Lung (tissue), 11 donors: ENCODE measurements at regions not wholly inside any gene's neighbourhood (a gene's known extent, or its start where the extent isn't known, plus 50 kb on each side); places are given as distances from the start of the nearest gene placed in this dataset.

ENCODE experiments used
- ATAC-seq: fragments of 200-7000 bp; cut with Tn5 transposase; one replicate; pipeline ENCODE4 v1.9.1; 2020; ENCODE audit warnings: moderate number of reproducible peaks; ENCODE audit not compliant: insufficient read depth, low FRiP score
- DNase-seq, 3 donors: peaks; one replicate each; pipeline ENCODE4 v3.0.0-alpha.2; 2013 to 2017
- H3K27ac ChIP-seq, 2 donors: one replicate each; pipeline ENCODE4 v1.5.1; 2013; ENCODE audit warnings: mild to moderate bottlenecking in 2 of 2, moderate library complexity in 2 of 2, control low read depth in 1 of 2, inconsistent platforms in 1 of 2, low read depth in 1 of 2, low read length in 1 of 2
- H3K27me3 ChIP-seq, 3 donors: one replicate each; pipeline ENCODE4 v1.5.1; 2013; ENCODE audit warnings: low read length in 2 of 3; ENCODE audit not compliant: control insufficient read depth in 3 of 3, insufficient read depth in 3 of 3
- H3K36me3 ChIP-seq, 4 donors: one replicate each; pipeline ENCODE4 v1.5.1; 2013; ENCODE audit warnings: low read length in 4 of 4, mild to moderate bottlenecking in 1 of 4, moderate library complexity in 1 of 4; ENCODE audit not compliant: control insufficient read depth in 4 of 4, insufficient read depth in 4 of 4
- H3K4me1 ChIP-seq, 5 donors: one replicate each; pipeline ENCODE4 v1.5.1; 2013; ENCODE audit warnings: low read length in 5 of 5, mild to moderate bottlenecking in 2 of 5, moderate library complexity in 1 of 5; ENCODE audit not compliant: control insufficient read depth in 5 of 5, insufficient read depth in 5 of 5
- H3K4me3 ChIP-seq: one replicate; pipeline ENCODE4 v1.5.1; 2013; ENCODE audit warnings: mild to moderate bottlenecking, control low read depth, moderate library complexity
- H3K9ac ChIP-seq, 2 donors: one replicate each; pipeline ENCODE4 v1.5.1; 2013; ENCODE audit warnings: low read length in 2 of 2, control low read depth in 1 of 2; ENCODE audit not compliant: insufficient read depth in 1 of 2
- H3K9me3 ChIP-seq, 4 donors: one replicate each; pipeline ENCODE4 v1.5.1; 2013; ENCODE audit warnings: low read length in 3 of 4, mild to moderate bottlenecking in 1 of 4, moderate library complexity in 1 of 4; ENCODE audit not compliant: control insufficient read depth in 4 of 4, insufficient read depth in 3 of 4
- WGBS, 2 donors: extraction: QIAGEN DNeasy Blood & Tissue Kit; methylation state at CpG; one replicate each; pipeline ENCODE4 v1.1.7; 2013; 5-methylcytosine and 5-hydroxymethylcytosine counted together
- TF ChIP-seq, protein P1 (sequence below): IDR thresholded peaks from 2 replicates; pipeline ENCODE4 v1.5.1; 2012; ENCODE audit warnings: mild to moderate bottlenecking; ENCODE audit errors: control extremely low read depth, extremely low read depth
- donor health status: control.
- donor health status: control.
- donor health status: Bipolar disorder and iron deficiency.
- donor health status: healthy.
- donor health status: DM: yes; HTN: yes; CAD: no.

- no peaks in the 10 kb centered on the region for H3K27me3 ChIP-seq
- WGBS, 2 donors, result 69 to 71% methylated on average over 3 of the region's 3 CpGs
These were observed 164.8 kb upstream of the VEGFC start for GRCh38 chr4:176957353-176958118.

DNA sequence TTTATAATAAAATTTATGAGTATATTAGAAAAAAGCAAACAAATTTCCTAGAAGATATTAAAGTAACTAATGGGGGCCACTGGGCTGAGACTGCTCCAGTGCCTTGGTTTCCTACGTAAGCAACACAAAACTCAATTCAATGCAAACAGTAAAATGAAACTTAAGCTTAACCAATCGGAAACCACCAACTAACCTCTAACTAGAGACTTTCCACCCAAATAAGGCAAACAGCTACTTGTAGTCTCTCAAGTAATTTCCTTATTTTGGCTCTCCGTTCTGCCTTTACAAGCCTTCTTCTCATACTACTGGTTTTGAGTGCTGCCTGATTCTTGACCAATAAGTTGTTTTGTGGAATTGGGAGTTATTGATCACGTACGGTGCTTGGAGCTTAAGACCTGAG lies 167.3 kb upstream of the VEGFC start:
- Histone ChIP-seq H3K27ac (no peak overlapping the region), H3K27me3 (no peaks in the 10 kb centered on the region), H3K4me3 (no peak overlapping the region), H3K9ac (no peak overlapping the region), H3K9me3 (peaks cover 0 to 5% (median 3%) of the 10 kb centered on the region in 4 donors), H3K36me3 (no peaks in the 10 kb centered on the region), H3K4me1 (peaks cover 0 to 5% (median 0%) of the 10 kb centered on the region in 5 donors)
- 88 to 89% methylated on average over 5 of the region's 5 CpGs for WGBS, 2 donors
- ATAC-seq (no peak), DNase-seq (no peak)
- TF ChIP-seq, protein P1, sequence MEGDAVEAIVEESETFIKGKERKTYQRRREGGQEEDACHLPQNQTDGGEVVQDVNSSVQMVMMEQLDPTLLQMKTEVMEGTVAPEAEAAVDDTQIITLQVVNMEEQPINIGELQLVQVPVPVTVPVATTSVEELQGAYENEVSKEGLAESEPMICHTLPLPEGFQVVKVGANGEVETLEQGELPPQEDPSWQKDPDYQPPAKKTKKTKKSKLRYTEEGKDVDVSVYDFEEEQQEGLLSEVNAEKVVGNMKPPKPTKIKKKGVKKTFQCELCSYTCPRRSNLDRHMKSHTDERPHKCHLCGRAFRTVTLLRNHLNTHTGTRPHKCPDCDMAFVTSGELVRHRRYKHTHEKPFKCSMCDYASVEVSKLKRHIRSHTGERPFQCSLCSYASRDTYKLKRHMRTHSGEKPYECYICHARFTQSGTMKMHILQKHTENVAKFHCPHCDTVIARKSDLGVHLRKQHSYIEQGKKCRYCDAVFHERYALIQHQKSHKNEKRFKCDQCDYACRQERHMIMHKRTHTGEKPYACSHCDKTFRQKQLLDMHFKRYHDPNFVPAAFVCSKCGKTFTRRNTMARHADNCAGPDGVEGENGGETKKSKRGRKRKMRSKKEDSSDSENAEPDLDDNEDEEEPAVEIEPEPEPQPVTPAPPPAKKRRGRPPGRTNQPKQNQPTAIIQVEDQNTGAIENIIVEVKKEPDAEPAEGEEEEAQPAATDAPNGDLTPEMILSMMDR, result no peak

More at GRCh38 chr4:176957353-176958118, 164.8 kb upstream of the VEGFC start:
- no peak overlapping the region for H3K9ac ChIP-seq
- no peaks in the 10 kb centered on the region for H3K36me3 ChIP-seq
- H3K4me3 ChIP-seq, result no peak overlapping the region
- H3K4me1 ChIP-seq, result peaks cover 0 to 5% (median 0%) of the 10 kb centered on the region in 5 donors
- TF ChIP-seq, protein P1, result no peak
- DNase-seq, result no peak
- H3K27ac ChIP-seq, result no peak overlapping the region
- peaks cover 0 to 6% (median 3%) of the 10 kb centered on the region in 4 donors for H3K9me3 ChIP-seq
- no peak for ATAC-seq

- ATAC-seq, result no peak
- WGBS, 2 donors, result 53 to 76% methylated on average over 2 of the region's 2 CpGs
- DNase-seq, result peak in 2 of 3 donors; percentile 25 to 58
- H3K9me3 ChIP-seq, result no peaks in the 10 kb centered on the region
- no peak overlapping the region for H3K27ac ChIP-seq
- no peaks in the 10 kb centered on the region for H3K36me3 ChIP-seq
- H3K4me1 ChIP-seq, result no peaks in the 10 kb centered on the region
- TF ChIP-seq, protein P1, result no peak
- H3K4me3 ChIP-seq, result no peak overlapping the region
- H3K9ac ChIP-seq, result no peak overlapping the region
- no peaks in the 10 kb centered on the region for H3K27me3 ChIP-seq
These were observed 170.4 kb upstream of the VEGFC start for GRCh38 chr4:176963121-176963520.
